ENCODE measurements at regions not wholly inside any gene's neighbourhood (a gene's known extent, or its start where the extent isn't known, plus 50 kb on each side); places are given as distances from the start of the nearest gene placed in this dataset.

- no peaks in the 10 kb centered on the region for H3K27me3 ChIP-seq
- H3K4me3 ChIP-seq (ENCODE audit: low read depth, low read length) = no peak overlapping the region
- no peaks in the 10 kb centered on the region for H3K9me3 ChIP-seq
- no peaks in the 10 kb centered on the region for H3K36me3 ChIP-seq
- no peak for TF ChIP-seq CTCF (IDR thresholded peaks at IDR 0.05; ENCODE audit: low read depth, low read length)
- no peaks in the 10 kb centered on the region for H3K4me1 ChIP-seq
- no peak for DNase-seq
Measured at GRCh38 chr1:56360021-56360420, 219.3 kb downstream of the PLPP3 start.

GRCh38 chr1:56359056-56359455 lies 220.3 kb downstream of the PLPP3 start:
- Histone ChIP-seq H3K4me1 (no peaks in the 10 kb centered on the region), H3K4me3 (ENCODE audit: low read depth, low read length) (no peak overlapping the region), H3K36me3 (no peaks in the 10 kb centered on the region), H3K9me3 (no peaks in the 10 kb centered on the region), H3K27me3 (no peaks in the 10 kb centered on the region)
- DNase-seq = no peak
- TF ChIP-seq CTCF (IDR thresholded peaks at IDR 0.05; ENCODE audit: low read depth, low read length) = no peak

- Histone ChIP-seq H3K9me3 (no peaks in the 10 kb centered on the region), H3K36me3 (no peaks in the 10 kb centered on the region), H3K4me1 (no peaks in the 10 kb centered on the region), H3K4me3 (ENCODE audit: low read depth, low read length) (no peak overlapping the region), H3K27me3 (no peaks in the 10 kb centered on the region)
- TF ChIP-seq CTCF (IDR thresholded peaks at IDR 0.05; ENCODE audit: low read depth, low read length) = no peak
- no peak for DNase-seq
Measured at GRCh38 chr1:56357927-56358690, 221.3 kb downstream of the PLPP3 start.

GRCh38 chr1:56356376-56356990 lies 222.9 kb downstream of the PLPP3 start:
- Histone ChIP-seq H3K4me3 (ENCODE audit: low read depth, low read length) (no peak overlapping the region), H3K4me1 (no peaks in the 10 kb centered on the region), H3K27me3 (no peaks in the 10 kb centered on the region), H3K9me3 (no peaks in the 10 kb centered on the region), H3K36me3 (no peaks in the 10 kb centered on the region)
- no peak for TF ChIP-seq CTCF (IDR thresholded peaks at IDR 0.05; ENCODE audit: low read depth, low read length)
- DNase-seq = no peak

- H3K4me1 ChIP-seq = no peaks in the 10 kb centered on the region
- no peaks in the 10 kb centered on the region for H3K36me3 ChIP-seq
- DNase-seq = no peak
- TF ChIP-seq CTCF (IDR thresholded peaks at IDR 0.05; ENCODE audit: low read depth, low read length) = no peak
- no peak overlapping the region for H3K4me3 ChIP-seq (ENCODE audit: low read depth, low read length)
- H3K27me3 ChIP-seq = no peaks in the 10 kb centered on the region
- H3K9me3 ChIP-seq = no peaks in the 10 kb centered on the region
Measured at GRCh38 chr1:56355918-56356317, 223.4 kb downstream of the PLPP3 start.

GRCh38 chr1:56355422-56355821 lies 223.9 kb downstream of the PLPP3 start:
- TF ChIP-seq CTCF (IDR thresholded peaks at IDR 0.05; ENCODE audit: low read depth, low read length) = no peak
- Histone ChIP-seq H3K9me3 (no peaks in the 10 kb centered on the region), H3K27me3 (no peaks in the 10 kb centered on the region), H3K36me3 (no peaks in the 10 kb centered on the region), H3K4me3 (ENCODE audit: low read depth, low read length) (no peak overlapping the region), H3K4me1 (no peaks in the 10 kb centered on the region)
- no peak for DNase-seq
